ENCODE measurements at regions not wholly inside any gene's neighbourhood (a gene's known extent, or its start where the extent isn't known, plus 50 kb on each side); places are given as distances from the start of the nearest gene placed in this dataset.

GRCh38 chr3:95751509-95751908 is 1062.9 kb upstream of the EPHA6 start:
- no peak for DNase-seq (ENCODE audit: low read depth)
- ChIA-PET POLR2A (no interaction called here), CTCF (no interaction called here)
- Histone ChIP-seq H3K4me3 (ENCODE audit: low read depth, low read length) (no peak overlapping the region), H3K27me3 (ENCODE audit: control insufficient read depth, insufficient read depth, low read length) (no peaks in the 10 kb centered on the region), H3K36me3 (ENCODE audit: control insufficient read depth, insufficient read depth, low read length) (no peaks in the 10 kb centered on the region)
- no peak for TF ChIP-seq CTCF (IDR thresholded peaks at IDR 0.05; ENCODE audit: insufficient read depth, low read depth, low read length)

GRCh38 chr3:95752199-95752598 is 1062.2 kb upstream of the EPHA6 start:
- Histone ChIP-seq H3K27me3 (ENCODE audit: control insufficient read depth, insufficient read depth, low read length) (no peaks in the 10 kb centered on the region), H3K4me3 (ENCODE audit: low read depth, low read length) (no peak overlapping the region), H3K36me3 (ENCODE audit: control insufficient read depth, insufficient read depth, low read length) (no peaks in the 10 kb centered on the region)
- no peak for DNase-seq (ENCODE audit: low read depth)
- TF ChIP-seq CTCF (IDR thresholded peaks at IDR 0.05; ENCODE audit: insufficient read depth, low read depth, low read length), result no peak
- ChIA-PET CTCF (no interaction called here), POLR2A (no interaction called here)

- ChIA-PET POLR2A (no interaction called here), CTCF (no interaction called here)
- no peak for DNase-seq (ENCODE audit: low read depth)
- TF ChIP-seq CTCF (IDR thresholded peaks at IDR 0.05; ENCODE audit: insufficient read depth, low read depth, low read length), result no peak
- Histone ChIP-seq H3K27me3 (ENCODE audit: control insufficient read depth, insufficient read depth, low read length) (no peaks in the 10 kb centered on the region), H3K36me3 (ENCODE audit: control insufficient read depth, insufficient read depth, low read length) (no peaks in the 10 kb centered on the region), H3K4me3 (ENCODE audit: low read depth, low read length) (no peak overlapping the region)
These were observed 1055.7 kb upstream of the EPHA6 start for GRCh38 chr3:95758707-95759106.

- CTCF ChIA-PET, result no interaction called here
- no peak for DNase-seq (ENCODE audit: low read depth)
- no peak for TF ChIP-seq CTCF (IDR thresholded peaks at IDR 0.05; ENCODE audit: insufficient read depth, low read depth, low read length)
- Histone ChIP-seq H3K4me3 (ENCODE audit: low read depth, low read length) (no peak overlapping the region), H3K27me3 (ENCODE audit: control insufficient read depth, insufficient read depth, low read length) (no peaks in the 10 kb centered on the region), H3K36me3 (ENCODE audit: control insufficient read depth, insufficient read depth, low read length) (no peaks in the 10 kb centered on the region)
- POLR2A ChIA-PET, result no interaction called here
These were observed 1054.6 kb upstream of the EPHA6 start for GRCh38 chr3:95759614-95760301.

GRCh38 chr3:95775486-95776094 is 1038.8 kb upstream of the EPHA6 start:
- TF ChIP-seq CTCF (IDR thresholded peaks at IDR 0.05; ENCODE audit: insufficient read depth, low read depth, low read length), result no peak
- no peak overlapping the region for H3K4me3 ChIP-seq (ENCODE audit: low read depth, low read length)
- H3K27me3 ChIP-seq (ENCODE audit: control insufficient read depth, insufficient read depth, low read length), result no peaks in the 10 kb centered on the region
- ChIA-PET POLR2A (no interaction called here), CTCF (no interaction called here)
- DNase-seq (ENCODE audit: low read depth), result no peak
- no peaks in the 10 kb centered on the region for H3K36me3 ChIP-seq (ENCODE audit: control insufficient read depth, insufficient read depth, low read length)

Measured in BJ (cell line).